Stimulated activated CD8-positive, alpha-beta memory T cell treated with anti-CD3 and anti-CD28 coated beads, Interleukin-12 subunit alpha, Interleukin-12 subunit beta, amount 100 ng/mL, for 24 hours (primary cell): ENCODE measurements at regions not wholly inside any gene's neighbourhood (a gene's known extent, or its start where the extent isn't known, plus 50 kb on each side); places are given as distances from the start of the nearest gene placed in this dataset.

Experiments used
- DNase-seq: peaks from one replicate; pipeline ENCODE4 v3.0.0-alpha.2; 2020; ENCODE audit errors: extremely low read depth

DNA sequence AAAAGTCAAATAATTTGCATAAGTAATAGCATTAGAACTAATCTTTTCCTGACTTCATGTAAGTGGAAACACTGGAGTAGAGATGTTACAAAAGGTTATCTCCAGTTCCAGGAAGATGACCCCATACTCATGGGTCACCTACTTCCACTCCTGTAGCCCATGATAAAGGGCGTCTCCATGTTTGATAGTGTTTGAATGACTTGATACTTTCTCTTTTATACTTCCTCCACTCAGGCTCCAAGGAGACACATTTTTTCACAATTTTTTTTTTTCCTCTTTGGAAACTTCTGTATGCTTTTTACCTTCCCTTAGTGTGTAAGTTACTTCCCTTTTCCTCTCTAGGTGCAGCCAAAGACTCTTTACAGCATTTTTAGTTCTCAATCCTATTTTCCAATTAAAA is 382.1 kb upstream of the B3GALT2 start:
- DNase-seq: no peak

DNA sequence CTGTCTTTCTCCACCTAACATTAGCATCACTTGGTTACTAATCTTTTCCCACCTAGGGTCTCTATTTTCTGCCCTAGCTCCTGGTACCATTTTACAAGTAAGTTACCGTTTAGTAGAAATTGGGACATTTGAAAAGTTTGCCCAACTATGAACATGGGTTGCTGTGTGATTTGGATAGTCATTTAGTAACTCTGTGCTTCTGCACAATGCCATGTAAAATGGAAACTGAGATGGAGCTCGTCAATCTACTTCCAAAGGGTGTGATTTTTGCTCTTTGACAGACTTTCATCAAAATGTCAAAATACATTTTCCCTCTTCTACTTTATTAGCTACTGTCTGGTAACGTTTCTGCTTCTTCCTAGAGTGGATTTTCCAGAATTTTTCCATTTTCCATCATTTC is 381.5 kb upstream of the B3GALT2 start:
- DNase-seq: no peak

GRCh38 chr1:193566735-193567134 is 380.3 kb upstream of the B3GALT2 start:
- no peak for DNase-seq

- DNase-seq: no peak
Measured at GRCh38 chr1:193565971-193566577, 379.7 kb upstream of the B3GALT2 start.

- no peak for DNase-seq
Measured at GRCh38 chr1:193562121-193562520, 375.7 kb upstream of the B3GALT2 start.

DNA sequence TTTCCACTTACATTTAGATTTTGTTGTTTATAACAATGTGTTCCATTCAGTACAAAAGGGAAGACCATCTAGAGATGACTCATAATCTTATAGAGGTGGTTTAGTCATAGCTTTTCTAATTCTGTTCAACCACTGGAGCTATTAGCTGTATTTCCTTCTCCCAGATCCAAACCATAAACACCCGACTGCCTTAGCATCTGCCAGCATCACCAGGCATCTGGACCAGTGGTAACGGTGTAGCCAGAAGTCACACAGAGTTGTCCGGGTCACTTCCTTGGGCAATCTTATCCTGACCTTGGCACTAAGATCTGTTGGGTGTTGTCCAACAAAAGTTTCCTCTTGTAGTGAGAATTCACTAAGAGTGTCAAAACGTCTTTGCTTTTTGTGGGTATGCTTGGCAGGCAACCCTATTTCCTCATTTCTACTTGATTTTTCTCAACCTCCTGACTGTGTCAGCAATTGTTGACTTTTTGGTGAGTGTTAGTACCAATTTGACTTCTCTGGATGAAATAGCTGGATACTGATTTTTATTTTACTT is 372.1 kb upstream of the B3GALT2 start:
- no peak for DNase-seq

GRCh38 chr1:193555662-193556441 is 369.4 kb upstream of the B3GALT2 start:
- no peak for DNase-seq

GRCh38 chr1:193553564-193553963 is 367.2 kb upstream of the B3GALT2 start:
- DNase-seq: no peak

DNA sequence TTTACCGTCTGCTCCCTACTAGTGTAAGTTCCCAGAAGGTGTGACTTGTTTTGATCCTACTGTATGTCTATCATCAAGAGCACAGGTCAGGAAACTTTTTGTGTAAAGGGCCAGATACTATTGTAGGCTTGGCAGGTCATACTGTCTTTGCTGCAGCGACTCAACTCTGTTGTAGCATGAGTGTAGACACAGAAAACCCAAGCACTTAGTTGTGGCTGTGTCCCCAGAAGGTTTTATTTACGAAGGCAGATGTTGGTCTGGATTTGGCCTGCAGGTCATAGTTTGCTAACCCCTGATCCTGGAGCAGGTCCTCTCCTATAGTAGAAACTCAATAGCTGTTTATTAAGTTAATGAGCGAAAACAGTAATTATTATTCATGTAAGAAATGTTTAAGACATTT is 365.9 kb upstream of the B3GALT2 start:
- DNase-seq: no peak

- no peak for DNase-seq
Measured at GRCh38 chr1:193549081-193549480, 362.7 kb upstream of the B3GALT2 start.

DNA sequence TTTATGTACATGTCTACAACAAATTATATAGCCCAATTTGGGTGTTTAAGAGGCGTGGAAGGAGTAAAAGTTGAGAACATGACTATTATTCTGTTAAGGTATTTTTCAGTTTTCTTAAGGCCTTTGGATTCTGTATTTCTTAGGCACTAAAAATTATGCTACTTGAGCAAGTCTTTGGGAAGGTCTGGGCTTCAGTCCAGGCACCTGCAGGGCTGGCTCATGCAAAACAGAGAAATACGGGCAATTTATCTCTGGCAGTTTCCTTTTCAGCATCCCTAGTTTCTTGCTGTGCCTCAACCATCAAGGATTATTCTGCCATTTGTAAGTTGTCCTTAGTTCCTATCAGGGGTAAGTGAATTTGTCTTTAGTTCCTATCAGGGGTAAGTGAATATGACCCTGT is 358.8 kb upstream of the B3GALT2 start:
- DNase-seq: no peak

GRCh38 chr1:193543259-193543658 is 356.8 kb upstream of the B3GALT2 start:
- DNase-seq: no peak

GRCh38 chr1:193542690-193543089 is 356.3 kb upstream of the B3GALT2 start:
- DNase-seq: no peak

- no peak for DNase-seq
Measured at GRCh38 chr1:193540511-193540910, 354.1 kb upstream of the B3GALT2 start.

GRCh38 chr1:193539731-193540459 is 353.5 kb upstream of the B3GALT2 start:
- DNase-seq: no peak

- no peak for DNase-seq
Measured at GRCh38 chr1:193538680-193539079, 352.3 kb upstream of the B3GALT2 start.

GRCh38 chr1:193538003-193538354 is 351.6 kb upstream of the B3GALT2 start:
- DNase-seq: no peak

DNA sequence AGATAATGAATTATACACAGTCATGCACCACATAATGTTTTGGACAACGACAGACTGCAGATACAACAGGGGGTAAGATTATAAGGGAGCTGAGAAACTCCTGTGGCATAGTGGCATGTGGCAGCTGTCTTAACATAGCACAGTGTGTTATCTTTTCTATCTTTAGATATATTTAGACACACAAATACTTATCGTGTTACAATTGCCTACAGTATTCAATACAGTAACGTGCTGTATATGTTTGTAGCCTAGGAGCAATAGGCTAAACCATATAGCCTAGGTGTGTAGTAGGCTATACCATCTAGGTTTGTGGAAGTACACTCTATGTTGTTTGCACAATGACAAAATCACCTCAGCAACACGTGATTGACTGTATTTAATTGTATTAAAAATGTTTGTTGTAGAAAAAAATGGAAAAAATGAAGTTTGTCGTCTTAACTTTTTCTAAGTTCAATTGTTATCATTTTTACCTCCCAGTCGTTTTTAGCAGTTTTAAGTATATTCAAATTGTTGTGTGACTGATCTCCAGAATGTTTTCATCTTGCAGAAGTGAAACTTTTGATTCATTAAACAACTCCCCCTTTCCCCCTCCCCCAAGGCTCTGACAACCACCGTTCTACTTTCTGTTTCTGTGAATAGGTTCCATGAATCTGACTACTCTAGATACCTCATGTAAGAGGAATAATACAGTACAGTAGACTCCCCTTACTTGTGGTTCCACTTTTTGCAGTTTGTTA is 351.0 kb upstream of the B3GALT2 start:
- DNase-seq: peak; percentile 46

DNA sequence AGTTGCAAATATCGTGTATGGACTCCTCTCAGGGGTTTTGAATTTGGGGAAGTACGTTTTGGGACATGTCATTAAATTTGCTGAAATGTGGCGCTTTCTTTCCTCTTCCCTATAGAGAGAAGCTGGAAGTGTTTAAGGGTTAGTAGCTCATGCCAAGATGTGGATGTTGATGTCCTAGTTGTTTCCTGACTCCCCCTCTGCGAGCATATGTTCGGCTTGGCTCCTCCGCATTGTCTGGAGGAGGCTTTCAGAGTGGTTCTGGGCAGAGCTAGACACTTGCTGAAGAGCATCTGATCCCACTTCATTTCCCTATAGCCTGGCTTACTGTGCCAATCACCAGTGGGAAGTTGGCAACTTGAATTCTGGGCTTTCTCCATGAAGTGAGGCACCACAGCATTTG is 347.4 kb upstream of the B3GALT2 start:
- DNase-seq: no peak

GRCh38 chr1:193525917-193526710 is 339.7 kb upstream of the B3GALT2 start:
- no peak for DNase-seq

DNA sequence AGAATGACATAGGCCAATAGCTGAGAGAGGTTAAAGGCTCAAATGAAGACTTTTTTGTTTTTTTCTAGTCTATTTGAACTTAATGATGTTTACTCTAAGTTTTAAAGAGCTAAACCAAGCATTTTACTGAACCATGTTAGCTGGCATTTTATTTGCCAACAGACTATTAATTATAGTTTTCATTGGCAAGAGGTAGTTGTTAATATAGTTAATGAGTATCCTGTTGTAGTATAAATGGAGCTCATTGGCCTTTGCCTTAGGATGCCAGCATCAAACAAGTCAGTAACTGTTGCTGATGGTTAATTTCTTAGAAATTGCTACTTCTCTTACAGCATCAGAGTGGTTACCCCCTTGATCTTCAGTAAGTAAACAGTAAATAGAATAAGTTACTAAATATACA is 339.0 kb upstream of the B3GALT2 start:
- no peak for DNase-seq
